Left kidney (tissue), 1 donor: ENCODE measurements at regions not wholly inside any gene's neighbourhood (a gene's known extent, or its start where the extent isn't known, plus 50 kb on each side); places are given as distances from the start of the nearest gene placed in this dataset.
A peak's percentile ranks its signal among the peaks of the same experiment; 100 is the strongest.

Source experiments
- DNase-seq: peaks from one replicate; pipeline ENCODE4 v3.0.0-alpha.2; 2013

GRCh38 chr15:46858150-46858549, 859.2 kb upstream of the SEMA6D start:
- DNase-seq = no peak

GRCh38 chr15:46861796-46862195, 855.5 kb upstream of the SEMA6D start:
- no peak for DNase-seq

DNA sequence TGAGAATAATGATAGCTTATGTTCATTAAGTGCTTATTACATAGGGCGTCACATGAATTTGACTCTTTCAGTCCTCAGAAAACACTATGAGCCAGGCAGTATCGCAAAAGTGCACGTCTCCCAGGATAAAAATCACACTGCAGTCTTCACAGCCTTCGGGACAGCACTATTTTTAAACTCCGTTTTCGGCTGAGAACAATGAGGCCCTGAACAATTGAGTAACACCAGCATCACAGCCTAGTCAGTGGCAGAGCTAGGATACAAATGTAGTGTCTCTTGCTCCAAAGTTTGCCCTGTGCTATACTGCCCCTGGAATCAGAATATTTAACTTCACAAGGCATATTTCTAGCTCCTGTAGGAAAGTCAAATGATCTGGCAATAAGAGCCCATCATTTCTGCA, 852.1 kb upstream of the SEMA6D start:
- DNase-seq = no peak

- no peak for DNase-seq
Observed at GRCh38 chr15:46872286-46872980, 844.9 kb upstream of the SEMA6D start.

- no peak for DNase-seq
Observed at GRCh38 chr15:46872981-46873330, 844.3 kb upstream of the SEMA6D start.

GRCh38 chr15:46879032-46879770, 838.1 kb upstream of the SEMA6D start:
- DNase-seq = no peak

DNA sequence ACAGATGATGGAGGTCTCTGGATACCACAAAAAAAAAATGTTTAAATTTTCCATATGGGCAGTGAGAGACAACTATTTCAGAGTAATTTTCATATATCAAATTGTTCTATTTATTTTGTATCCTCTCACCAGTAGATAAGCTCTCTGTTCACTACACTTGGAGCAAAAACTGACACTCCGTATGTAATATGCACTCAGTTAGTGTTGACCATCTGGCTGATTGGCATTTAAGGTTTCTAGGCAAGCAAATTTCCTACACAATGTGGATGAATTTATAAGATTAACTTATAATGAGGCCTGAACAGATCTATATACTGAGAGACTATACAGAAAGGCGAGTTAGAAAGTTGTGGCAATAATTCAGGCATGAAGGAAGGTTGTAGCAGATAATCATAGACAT, 836.5 kb upstream of the SEMA6D start:
- DNase-seq = no peak

GRCh38 chr15:46892621-46893160, 824.6 kb upstream of the SEMA6D start:
- no peak for DNase-seq

DNA sequence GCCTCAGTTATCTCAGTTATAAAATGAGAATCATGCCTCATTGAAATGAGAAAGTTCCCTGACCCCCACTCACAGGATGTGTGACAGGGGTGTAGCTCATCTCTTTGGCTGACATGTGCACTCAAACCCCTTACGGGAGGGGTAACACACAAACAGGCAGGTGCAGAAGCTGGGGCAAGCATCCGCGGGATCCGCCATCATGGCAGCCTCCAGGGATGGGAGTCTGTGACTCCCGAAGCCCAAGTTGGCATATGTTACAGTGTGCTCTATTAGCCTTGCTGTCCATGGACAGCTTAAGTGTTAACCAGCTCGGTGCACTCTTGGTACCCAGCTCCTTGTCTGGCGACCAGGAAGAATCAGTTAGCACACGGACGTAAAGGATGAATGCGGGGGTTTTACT, 822.7 kb upstream of the SEMA6D start:
- DNase-seq = no peak

DNA sequence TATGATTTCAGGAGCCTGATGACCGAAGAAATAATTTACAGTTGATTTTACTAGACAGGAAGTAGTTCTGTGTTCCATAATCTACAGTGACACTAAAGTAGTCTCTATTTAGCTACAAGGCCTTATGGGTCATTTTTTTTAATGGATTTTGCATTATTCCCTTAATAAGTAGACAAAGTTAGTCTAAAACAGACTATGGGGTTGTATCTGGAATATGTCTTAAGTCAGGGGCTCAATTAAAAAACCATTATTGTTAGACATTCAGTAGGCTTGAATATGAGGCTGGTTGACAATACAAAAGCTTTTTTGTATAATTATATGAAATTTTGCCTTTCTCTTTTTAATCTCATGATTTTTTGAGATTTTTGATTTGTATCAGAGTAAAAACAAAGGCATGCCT, 820.0 kb upstream of the SEMA6D start:
- DNase-seq = no peak

GRCh38 chr15:46901001-46901400, 816.3 kb upstream of the SEMA6D start:
- DNase-seq = no peak

DNA sequence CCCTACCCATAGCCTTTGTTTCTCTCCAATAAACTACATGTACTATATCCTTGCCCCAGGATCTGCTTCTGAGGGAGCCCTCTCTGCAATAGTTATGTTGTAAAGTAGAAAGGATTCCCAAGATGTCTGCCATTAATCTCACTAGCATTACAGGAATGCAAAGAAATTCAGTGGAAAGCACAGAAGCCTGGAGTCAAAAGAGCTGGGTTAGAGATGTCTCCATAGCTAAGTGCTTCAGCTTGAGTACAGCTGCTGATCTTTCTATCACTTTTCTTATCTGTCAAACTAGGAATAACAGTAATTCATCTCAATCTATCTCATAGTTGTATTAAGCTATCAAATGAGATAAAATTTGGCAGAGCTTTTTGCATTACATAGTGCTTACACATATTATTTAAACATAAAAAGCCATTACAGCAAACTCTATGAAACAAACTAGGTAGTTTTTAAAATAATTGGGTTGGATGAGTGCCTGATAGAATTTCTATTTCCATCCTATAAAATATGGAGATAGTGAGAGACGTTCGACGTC, 799.5 kb upstream of the SEMA6D start:
- DNase-seq = no peak

- no peak for DNase-seq
Observed at GRCh38 chr15:46918462-46919140, 798.7 kb upstream of the SEMA6D start.

DNA sequence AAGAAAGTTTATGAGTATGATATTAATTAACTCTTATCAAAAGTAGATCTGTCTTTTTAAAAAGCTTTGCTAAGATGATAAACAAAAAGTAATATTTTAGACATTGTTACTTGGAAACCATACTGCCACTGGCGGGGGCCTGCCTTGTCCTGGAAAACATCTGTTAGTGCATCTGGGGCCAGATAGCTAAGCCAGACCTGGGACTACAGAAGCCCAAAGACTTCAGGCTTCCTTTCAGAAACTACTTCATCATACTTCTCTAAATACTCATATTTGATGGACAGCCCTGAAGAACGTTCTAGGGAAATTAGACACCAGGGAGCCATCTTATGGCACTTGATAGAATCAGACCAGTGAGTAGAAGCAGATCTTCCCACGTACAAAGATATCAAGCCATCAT, 795.4 kb upstream of the SEMA6D start:
- no peak for DNase-seq

GRCh38 chr15:46930426-46930825, 786.9 kb upstream of the SEMA6D start:
- no peak for DNase-seq

- DNase-seq = no peak
Observed at GRCh38 chr15:46933332-46933731, 784.0 kb upstream of the SEMA6D start.

- no peak for DNase-seq
Observed at GRCh38 chr15:46934851-46935250, 782.5 kb upstream of the SEMA6D start.

DNA sequence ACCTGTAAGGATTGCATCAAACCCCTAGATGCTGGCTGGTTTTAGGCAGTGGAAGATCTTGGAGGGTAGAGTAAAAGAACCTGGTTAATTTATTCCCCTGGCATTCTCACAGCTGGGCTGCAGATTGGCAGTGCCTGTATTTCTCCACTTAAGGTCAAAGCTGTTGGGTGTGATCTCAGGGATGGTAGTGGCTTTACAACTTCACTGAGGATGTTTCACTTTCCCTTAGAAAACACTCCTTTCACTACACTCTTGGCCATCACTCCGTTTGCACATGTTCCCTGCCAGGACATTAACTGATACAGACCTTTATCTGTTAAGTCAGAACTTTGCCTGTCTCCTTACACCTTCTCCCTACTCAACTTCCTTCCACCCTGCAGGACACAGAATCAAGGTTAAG, 779.1 kb upstream of the SEMA6D start:
- no peak for DNase-seq

DNA sequence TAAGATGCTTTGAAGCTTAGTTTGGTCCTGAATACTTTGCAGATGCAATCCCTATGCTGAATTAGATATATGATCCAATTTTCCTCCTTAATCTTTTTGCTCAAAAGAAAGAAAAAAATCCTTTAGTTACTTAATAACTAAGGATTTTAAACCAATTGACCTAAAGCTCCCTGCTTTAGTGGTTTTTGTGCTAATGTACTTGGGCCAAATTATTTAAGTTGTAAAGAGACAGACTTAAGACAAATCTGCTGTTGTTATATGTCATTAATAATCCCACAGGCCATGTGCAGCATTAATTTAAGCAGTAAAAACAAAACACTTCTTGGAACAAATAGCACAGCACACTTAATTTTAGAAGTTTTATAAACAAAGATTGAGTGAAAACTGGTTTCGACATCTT, 776.1 kb upstream of the SEMA6D start:
- DNase-seq = peak; percentile 45

DNA sequence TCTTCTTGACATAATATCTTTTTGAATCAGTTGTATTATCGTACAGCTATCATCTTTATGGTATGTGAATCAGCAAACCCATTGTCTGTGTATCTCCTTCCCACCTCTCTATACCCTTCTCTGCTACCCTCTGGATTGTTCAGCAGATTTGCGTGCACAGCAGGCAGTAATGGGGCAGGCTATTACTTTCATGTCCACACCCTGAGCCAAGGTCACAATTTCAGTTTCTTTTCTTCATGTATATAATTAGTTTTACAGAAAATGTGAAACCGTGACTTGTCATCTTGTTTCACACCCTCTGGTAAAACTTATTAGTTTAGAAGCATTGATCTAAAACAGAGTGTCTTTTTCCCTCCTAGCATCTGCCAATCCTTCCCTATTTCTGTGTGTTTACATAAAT, 770.4 kb upstream of the SEMA6D start:
- DNase-seq = no peak

GRCh38 chr15:46955576-46955975, 761.7 kb upstream of the SEMA6D start:
- no peak for DNase-seq

DNA sequence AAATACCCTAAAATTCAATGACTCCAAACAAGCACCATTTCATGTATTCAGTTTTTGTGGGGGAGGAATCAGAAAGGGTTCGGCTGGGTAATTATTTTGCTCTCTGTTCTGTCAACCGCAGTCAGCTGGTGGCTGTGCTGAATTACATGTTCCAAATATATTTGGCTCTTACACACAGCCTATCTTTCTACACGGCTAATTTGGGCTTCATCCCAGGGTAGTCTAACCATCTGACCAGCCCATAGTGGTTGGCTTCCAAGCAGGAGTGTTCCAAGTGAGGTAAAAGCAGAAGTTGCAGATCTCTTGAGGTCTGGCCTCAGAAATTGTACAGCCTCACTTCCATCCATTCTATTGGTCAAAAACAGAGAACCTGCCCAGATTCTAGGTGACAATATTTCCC, 760.8 kb upstream of the SEMA6D start:
- no peak for DNase-seq

GRCh38 chr15:46956881-46957280, 760.4 kb upstream of the SEMA6D start:
- no peak for DNase-seq
